HL-60 (cell line): ENCODE measurements at regions not wholly inside any gene's neighbourhood (a gene's known extent, or its start where the extent isn't known, plus 50 kb on each side); places are given as distances from the start of the nearest gene placed in this dataset.

Source experiments
- DNase-seq, 2 experiments: peaks; one replicate each; pipeline ENCODE4 v3.0.0-alpha.2; 2010 to 2020; ENCODE audit warnings: low read depth in 1 of 2, low spot score in 1 of 2
- H3K27ac ChIP-seq: fragments of 250-450 bp; sonication (Bioruptor Pico); replicated peaks from 2 replicates; pipeline ENCODE4 v1.5.1; 2020; ENCODE audit warnings: mild to moderate bottlenecking, moderate library complexity
- H3K27me3 ChIP-seq: fragments of 250-450 bp; sonication (Bioruptor Pico); 2 replicates; pipeline ENCODE4 v1.5.1; 2021; ENCODE audit warnings: mild to moderate bottlenecking, moderate library complexity; ENCODE audit not compliant: insufficient read depth, poor library complexity, severe bottlenecking
- H3K4me3 ChIP-seq: replicated peaks from 2 replicates; pipeline ENCODE4 v1.5.1; 2011; ENCODE audit warnings: mild to moderate bottlenecking, control low read depth, low read length; ENCODE audit not compliant: insufficient read depth
- CTCF ChIP-seq: IDR thresholded peaks from one replicate; pipeline ENCODE4 v1.5.1; 2011; ENCODE audit warnings: low read length, control low read depth, inconsistent platforms; ENCODE audit not compliant: insufficient read depth
- GABPA ChIP-seq: IDR thresholded peaks from 2 replicates; pipeline ENCODE4 v1.6.1; 2012; ENCODE audit warnings: low read depth
- POLR2AphosphoS5 ChIP-seq: IDR thresholded peaks from 2 replicates; pipeline ENCODE4 v1.6.1; 2012; ENCODE audit warnings: low read depth
- REST ChIP-seq: IDR thresholded peaks from 2 replicates; pipeline ENCODE4 v1.6.1; 2012; ENCODE audit warnings: low read depth; ENCODE audit not compliant: insufficient replicate concordance
- SPI1 ChIP-seq: IDR thresholded peaks from 2 replicates; pipeline ENCODE4 v1.6.1; 2012; ENCODE audit warnings: low read depth, mild to moderate bottlenecking, borderline replicate concordance

- Histone ChIP-seq H3K27ac (no peak overlapping the region), H3K27me3 (no peaks in the 10 kb centered on the region), H3K4me3 (no peak overlapping the region)
- no peak for DNase-seq
- no peak for TF ChIP-seq POLR2AphosphoS5
- no peak for TF ChIP-seq CTCF
- no peak for TF ChIP-seq GABPA
- TF ChIP-seq SPI1, result no peak
- TF ChIP-seq REST, result no peak
These were observed 56.1 kb upstream of the PIAS1 start for GRCh38 chr15:67997996-67998395.

GRCh38 chr15:67998599-67999133, 55.4 kb upstream of the PIAS1 start:
- no peak for DNase-seq
- Histone ChIP-seq H3K4me3 (no peak overlapping the region), H3K27me3 (no peaks in the 10 kb centered on the region), H3K27ac (no peak overlapping the region)
- TF ChIP-seq REST (no peak), SPI1 (no peak), POLR2AphosphoS5 (no peak)

- no peak for TF ChIP-seq REST
- no peak for TF ChIP-seq CTCF
- TF ChIP-seq GABPA, result no peak
- TF ChIP-seq SPI1, result no peak
- TF ChIP-seq POLR2AphosphoS5, result no peak
- H3K27me3 ChIP-seq, result no peaks in the 10 kb centered on the region
- no peak overlapping the region for H3K27ac ChIP-seq
- DNase-seq, result no peak
- no peak overlapping the region for H3K4me3 ChIP-seq
These were observed 54.6 kb upstream of the PIAS1 start for GRCh38 chr15:67999320-68000100.
